IPS-18c (cell line): ENCODE measurements at regions not wholly inside any gene's neighbourhood (a gene's known extent, or its start where the extent isn't known, plus 50 kb on each side); places are given as distances from the start of the nearest gene placed in this dataset.

Experiments used
- H3K4me3 ChIP-seq: 2 replicates; pipeline ENCODE4 v1.7.0; 2013; ENCODE audit warnings: low read depth, mild to moderate bottlenecking, low read length, moderate library complexity; ENCODE audit not compliant: insufficient read depth
- H3K9me3 ChIP-seq: one replicate; pipeline ENCODE4 v1.6.1; 2013; ENCODE audit warnings: mild to moderate bottlenecking, low read length, moderate library complexity; ENCODE audit not compliant: control insufficient read depth, insufficient read depth

- no peaks in the 10 kb centered on the region for H3K9me3 ChIP-seq
- no peak overlapping the region for H3K4me3 ChIP-seq
Measured at GRCh38 chr4:116881077-116881476, 204.3 kb downstream of the TRAM1L1 start.

DNA sequence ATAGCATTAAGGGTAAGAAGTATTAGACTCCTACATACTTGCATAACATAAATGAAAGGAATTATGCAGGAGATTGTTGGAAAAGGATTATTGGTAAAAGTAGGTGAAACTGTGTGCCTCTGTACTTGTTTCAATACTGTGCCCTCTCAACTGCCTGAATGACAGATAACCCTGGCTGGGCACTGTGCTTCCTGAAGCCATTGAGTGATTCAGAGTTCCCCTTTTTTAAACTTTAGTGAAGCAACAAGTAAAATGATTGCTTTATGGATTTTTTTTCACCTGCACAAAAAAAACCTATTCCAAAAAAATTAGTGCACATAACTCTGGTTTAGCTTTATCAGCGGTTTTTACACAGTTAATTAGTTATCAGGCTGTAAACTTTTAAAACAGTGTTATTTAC lies 204.8 kb downstream of the TRAM1L1 start:
- H3K4me3 ChIP-seq: no peak overlapping the region
- no peaks in the 10 kb centered on the region for H3K9me3 ChIP-seq

DNA sequence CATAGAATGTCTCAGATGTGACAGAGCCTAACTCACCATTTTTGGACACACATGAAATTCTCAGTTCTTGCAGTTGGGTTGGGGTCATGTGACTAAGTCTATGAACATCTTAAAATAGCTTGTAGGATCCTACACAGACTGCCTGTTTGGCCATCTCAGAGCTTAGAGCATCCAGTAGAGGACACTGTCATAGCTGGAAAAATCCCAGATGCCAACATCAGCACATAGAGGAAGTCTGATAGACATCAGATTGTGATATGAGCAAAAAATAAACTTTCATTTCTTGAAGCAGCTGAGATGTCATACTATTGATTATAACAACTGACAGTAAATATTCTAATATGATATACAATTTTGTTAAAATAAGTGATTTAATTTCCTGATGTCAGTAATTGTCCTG lies 207.1 kb downstream of the TRAM1L1 start:
- no peak overlapping the region for H3K4me3 ChIP-seq
- no peaks in the 10 kb centered on the region for H3K9me3 ChIP-seq

- no peak overlapping the region for H3K4me3 ChIP-seq
- H3K9me3 ChIP-seq: no peaks in the 10 kb centered on the region
Measured at GRCh38 chr4:116877069-116877468, 208.3 kb downstream of the TRAM1L1 start.

DNA sequence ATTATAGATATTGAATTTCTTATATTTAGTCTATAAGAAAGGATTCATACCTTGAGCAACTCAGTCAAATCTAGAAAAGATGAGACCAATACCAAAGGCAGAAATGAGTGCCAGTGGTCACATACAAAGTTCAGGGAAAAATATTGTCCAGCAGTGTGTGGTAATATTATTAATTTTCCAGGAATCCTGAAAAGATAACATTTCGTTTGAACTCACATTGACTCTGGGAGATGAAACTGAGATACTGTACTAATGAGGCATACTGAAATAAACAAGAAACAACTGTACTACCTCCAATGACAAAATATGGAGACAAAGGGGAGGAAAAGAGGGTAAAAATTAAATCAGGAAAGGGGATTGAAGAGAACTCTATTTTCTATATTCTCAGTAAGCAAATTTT lies 212.4 kb downstream of the TRAM1L1 start:
- Histone ChIP-seq H3K4me3 (no peak overlapping the region), H3K9me3 (no peaks in the 10 kb centered on the region)

DNA sequence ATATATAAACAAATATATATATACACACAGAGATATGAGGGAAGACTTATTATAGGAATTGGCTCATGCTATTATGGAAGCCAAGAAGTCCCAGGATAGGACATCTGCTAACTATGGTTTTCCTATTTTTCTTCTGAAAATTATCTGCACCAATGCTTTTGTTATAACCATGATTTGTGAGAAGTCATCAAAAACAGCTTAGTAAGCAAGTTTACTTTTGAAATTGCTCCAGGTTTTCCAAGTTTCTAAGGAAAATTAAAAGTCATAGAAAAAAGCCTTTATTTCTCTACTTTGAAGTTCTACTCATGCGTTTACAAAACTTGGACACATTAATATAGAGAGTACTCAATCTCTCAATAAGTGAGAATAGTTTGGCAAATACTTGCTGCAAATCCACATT lies 213.1 kb downstream of the TRAM1L1 start:
- Histone ChIP-seq H3K9me3 (no peaks in the 10 kb centered on the region), H3K4me3 (no peak overlapping the region)

GRCh38 chr4:116870686-116871085 lies 214.7 kb downstream of the TRAM1L1 start:
- H3K4me3 ChIP-seq: no peak overlapping the region
- no peaks in the 10 kb centered on the region for H3K9me3 ChIP-seq

- Histone ChIP-seq H3K4me3 (no peak overlapping the region), H3K9me3 (no peaks in the 10 kb centered on the region)
Measured at GRCh38 chr4:116866106-116866505, 219.3 kb downstream of the TRAM1L1 start.

GRCh38 chr4:116862592-116862991 lies 222.8 kb downstream of the TRAM1L1 start:
- H3K4me3 ChIP-seq: no peak overlapping the region
- no peaks in the 10 kb centered on the region for H3K9me3 ChIP-seq

GRCh38 chr4:116860891-116861290 lies 224.5 kb downstream of the TRAM1L1 start:
- no peak overlapping the region for H3K4me3 ChIP-seq

DNA sequence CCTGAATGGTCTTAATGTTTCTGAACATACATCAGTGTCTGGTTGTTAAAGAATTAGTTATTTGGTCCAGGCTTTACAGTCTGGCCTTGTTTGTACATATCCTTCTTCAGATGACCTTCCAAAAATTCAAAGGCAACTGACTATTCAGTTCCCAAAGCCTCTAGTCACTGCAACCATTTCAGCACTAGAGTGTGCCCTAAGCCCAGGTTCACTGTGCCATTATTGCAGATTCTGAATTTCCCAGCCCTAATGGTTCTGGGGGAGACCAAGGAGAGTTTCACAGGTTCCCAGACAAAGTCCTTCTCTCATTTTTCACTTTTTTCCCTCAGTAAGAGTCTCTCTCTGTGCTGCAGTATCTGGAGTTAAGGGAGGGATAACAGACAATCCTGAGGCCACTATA lies 235.8 kb downstream of the TRAM1L1 start:
- Histone ChIP-seq H3K9me3 (no peaks in the 10 kb centered on the region), H3K4me3 (no peak overlapping the region)

More at GRCh38 chr4:116860891-116861290, 224.5 kb downstream of the TRAM1L1 start:
- no peaks in the 10 kb centered on the region for H3K9me3 ChIP-seq

- Histone ChIP-seq H3K9me3 (no peaks in the 10 kb centered on the region), H3K4me3 (no peak overlapping the region)
Measured at GRCh38 chr4:116847616-116848015, 237.8 kb downstream of the TRAM1L1 start.

- H3K4me3 ChIP-seq: no peak overlapping the region
- H3K9me3 ChIP-seq: no peaks in the 10 kb centered on the region
Measured at GRCh38 chr4:116839826-116840225, 245.6 kb downstream of the TRAM1L1 start.

GRCh38 chr4:116838609-116839008 lies 246.8 kb downstream of the TRAM1L1 start:
- no peak overlapping the region for H3K4me3 ChIP-seq

DNA sequence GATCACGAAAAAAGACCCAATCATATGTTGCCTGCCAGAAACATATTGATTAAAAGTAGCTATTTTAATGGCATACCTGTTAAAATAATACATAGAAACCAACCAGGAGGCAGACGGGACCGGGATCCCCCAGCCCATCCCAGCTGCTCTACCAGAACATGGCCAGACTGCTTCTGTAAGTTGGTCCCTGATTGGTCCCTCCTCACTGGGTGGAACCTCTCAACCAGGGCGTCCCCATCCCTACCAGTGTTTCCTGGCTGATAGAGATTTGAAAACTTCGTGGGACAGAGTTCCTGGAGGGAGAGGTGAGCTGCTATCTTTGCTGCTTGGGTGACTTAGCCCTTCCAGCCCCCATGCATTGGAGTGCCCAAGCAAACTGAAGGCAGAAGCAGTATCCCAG lies 256.2 kb downstream of the TRAM1L1 start:
- no peak overlapping the region for H3K4me3 ChIP-seq

More at GRCh38 chr4:116838609-116839008, 246.8 kb downstream of the TRAM1L1 start:
- H3K9me3 ChIP-seq: no peaks in the 10 kb centered on the region

GRCh38 chr4:116824172-116824571 lies 261.2 kb downstream of the TRAM1L1 start:
- no peak overlapping the region for H3K4me3 ChIP-seq
- no peaks in the 10 kb centered on the region for H3K9me3 ChIP-seq

More for the DNA sequence above, 256.2 kb downstream of the TRAM1L1 start:
- no peaks in the 10 kb centered on the region for H3K9me3 ChIP-seq

- no peak overlapping the region for H3K4me3 ChIP-seq
- H3K9me3 ChIP-seq: no peaks in the 10 kb centered on the region
Measured at GRCh38 chr4:116811730-116812129, 273.6 kb downstream of the TRAM1L1 start.

GRCh38 chr4:116796022-116796421 lies 289.4 kb downstream of the TRAM1L1 start:
- no peaks in the 10 kb centered on the region for H3K9me3 ChIP-seq
- no peak overlapping the region for H3K4me3 ChIP-seq

GRCh38 chr4:116788723-116789122 lies 296.7 kb downstream of the TRAM1L1 start:
- no peak overlapping the region for H3K4me3 ChIP-seq
- H3K9me3 ChIP-seq: no peaks in the 10 kb centered on the region
